ENCODE measurements at regions not wholly inside any gene's neighbourhood (a gene's known extent, or its start where the extent isn't known, plus 50 kb on each side); places are given as distances from the start of the nearest gene placed in this dataset.
"Not testable (repeated sequence)": the region's sequence is repeated elsewhere in the genome, so short reads cannot be mapped to it uniquely, and the experiment has no call there.

DNA sequence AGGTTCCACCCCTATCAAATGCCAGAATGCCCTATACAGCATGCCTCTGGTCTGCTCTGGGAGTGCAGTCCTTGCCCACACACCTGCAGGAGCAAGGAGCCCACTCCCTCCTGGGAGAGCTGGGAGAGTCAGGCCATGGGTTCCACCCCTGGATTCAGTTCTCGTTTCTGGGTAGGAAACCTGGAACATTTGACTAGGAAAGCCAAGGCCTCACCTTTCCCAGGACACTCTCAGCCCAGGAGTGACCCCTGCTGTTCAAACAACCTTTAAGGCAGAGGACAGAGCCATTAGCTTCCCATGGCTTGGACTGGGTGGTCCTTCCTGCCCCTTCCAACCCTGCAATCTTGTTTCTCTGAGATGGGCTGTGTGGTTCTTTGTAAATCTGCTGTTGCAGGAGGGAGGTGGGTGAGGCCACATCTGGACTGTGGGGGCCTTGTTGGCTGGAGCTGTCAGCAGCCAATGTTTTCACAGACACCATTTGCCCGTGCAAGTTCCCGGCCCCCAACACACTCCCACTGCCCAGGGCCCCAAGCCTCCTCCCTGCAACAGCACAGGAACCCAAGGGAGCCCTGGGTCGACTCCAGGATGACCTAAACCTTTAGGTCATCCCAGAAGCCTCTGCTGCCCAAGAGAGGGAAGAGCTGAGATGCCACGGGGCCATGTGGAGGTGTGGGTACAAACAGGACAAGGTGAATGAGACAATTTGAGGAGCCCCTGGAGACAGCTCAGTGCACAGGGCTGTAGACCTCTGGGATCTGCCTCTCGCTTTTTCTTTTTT lies 104.4 kb downstream of the PJA1 start:
- Histone ChIP-seq H3K4me3 (no peak overlapping the region), H3K4me1 (no peaks in the 10 kb centered on the region), H3K27me3 (no peaks in the 10 kb centered on the region), H3K36me3 (no peaks in the 10 kb centered on the region), H3K9me3 (no peaks in the 10 kb centered on the region), H3K27ac (no peak overlapping the region)
- peak; percentile 74 to 89 (median 78) for ATAC-seq
- intact Hi-C loops (cut with DNase I), result loop anchor here (10.0 kb wide), 2 partner anchors 226 to 236 kb away; partner anchors contain the start of gene EFNB1 (in 1 of the 2)
- 65% methylated on average over 4 of the region's 6 CpGs for WGBS (ENCODE audit: insufficient coverage, low coverage, low lambda C conversion rate, missing lambda C conversion rate)
- DNase-seq, result peak in 1 of 3 donors; percentile 47
- TF ChIP-seq POLR2A (IDR thresholded peaks at IDR 0.05), result no peak
- TF ChIP-seq, protein P1, sequence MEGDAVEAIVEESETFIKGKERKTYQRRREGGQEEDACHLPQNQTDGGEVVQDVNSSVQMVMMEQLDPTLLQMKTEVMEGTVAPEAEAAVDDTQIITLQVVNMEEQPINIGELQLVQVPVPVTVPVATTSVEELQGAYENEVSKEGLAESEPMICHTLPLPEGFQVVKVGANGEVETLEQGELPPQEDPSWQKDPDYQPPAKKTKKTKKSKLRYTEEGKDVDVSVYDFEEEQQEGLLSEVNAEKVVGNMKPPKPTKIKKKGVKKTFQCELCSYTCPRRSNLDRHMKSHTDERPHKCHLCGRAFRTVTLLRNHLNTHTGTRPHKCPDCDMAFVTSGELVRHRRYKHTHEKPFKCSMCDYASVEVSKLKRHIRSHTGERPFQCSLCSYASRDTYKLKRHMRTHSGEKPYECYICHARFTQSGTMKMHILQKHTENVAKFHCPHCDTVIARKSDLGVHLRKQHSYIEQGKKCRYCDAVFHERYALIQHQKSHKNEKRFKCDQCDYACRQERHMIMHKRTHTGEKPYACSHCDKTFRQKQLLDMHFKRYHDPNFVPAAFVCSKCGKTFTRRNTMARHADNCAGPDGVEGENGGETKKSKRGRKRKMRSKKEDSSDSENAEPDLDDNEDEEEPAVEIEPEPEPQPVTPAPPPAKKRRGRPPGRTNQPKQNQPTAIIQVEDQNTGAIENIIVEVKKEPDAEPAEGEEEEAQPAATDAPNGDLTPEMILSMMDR (IDR thresholded peaks at IDR 0.05), result peak; percentile 29 to 41 (median 32)

DNA sequence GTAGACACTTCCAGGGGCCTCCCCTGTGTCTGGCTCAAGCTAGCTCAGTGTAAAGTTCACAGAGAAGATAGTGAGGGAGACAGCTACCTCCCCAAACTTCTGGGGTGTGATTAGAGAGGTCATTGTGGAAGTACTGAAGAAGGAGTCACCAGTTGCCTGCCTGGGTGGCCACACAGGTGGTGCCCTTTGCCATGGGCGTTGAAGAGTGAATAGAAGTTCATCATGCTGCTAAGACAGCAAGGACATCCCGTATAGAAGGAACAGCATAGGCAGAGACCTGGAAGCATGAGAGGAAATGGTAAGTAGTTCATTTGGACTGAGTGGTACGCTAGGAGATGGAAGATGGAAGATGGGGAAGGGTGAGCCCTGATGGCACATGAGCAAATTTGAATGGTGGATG lies 110.1 kb downstream of the PJA1 start:
- TF ChIP-seq, protein P1 (IDR thresholded peaks at IDR 0.05), result no peak
- no peak for TF ChIP-seq POLR2A (IDR thresholded peaks at IDR 0.05)
- Histone ChIP-seq H3K4me1 (no peaks in the 10 kb centered on the region), H3K9me3 (no peaks in the 10 kb centered on the region), H3K27ac (no peak overlapping the region), H3K36me3 (no peaks in the 10 kb centered on the region), H3K27me3 (no peaks in the 10 kb centered on the region), H3K4me3 (no peak overlapping the region)
- no peak for DNase-seq
- intact Hi-C loops (cut with DNase I), result no loop called here
- no peak for ATAC-seq
- WGBS (ENCODE audit: insufficient coverage, low coverage, low lambda C conversion rate, missing lambda C conversion rate), result 47% methylated on average over 3 of the region's 3 CpGs

DNA sequence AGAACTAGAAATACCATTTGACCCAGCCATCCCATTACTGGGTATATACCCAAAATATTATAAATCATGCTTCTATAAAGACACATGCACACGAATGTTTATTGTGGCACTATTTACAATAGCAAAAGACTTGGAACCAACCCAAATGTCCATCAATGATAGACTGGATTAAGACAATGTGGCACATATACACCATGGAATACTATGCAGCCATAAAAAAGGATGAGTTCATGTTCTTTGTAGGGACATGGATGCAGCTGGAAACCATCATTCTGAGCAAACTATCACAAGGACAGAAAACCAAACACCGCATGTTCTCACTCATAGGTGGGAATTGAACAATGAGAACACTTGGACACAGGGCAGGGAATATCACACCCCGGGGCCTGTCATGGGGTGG lies 110.8 kb downstream of the PJA1 start:
- H3K27ac ChIP-seq; H3K4me1 ChIP-seq; H3K9me3 ChIP-seq; H3K36me3 ChIP-seq; H3K27me3 ChIP-seq; intact Hi-C loops (cut with DNase I); H3K4me3 ChIP-seq; ATAC-seq; DNase-seq: not testable (repeated sequence)
- 71% methylated on average over 3 of the region's 3 CpGs for WGBS (ENCODE audit: insufficient coverage, low coverage, low lambda C conversion rate, missing lambda C conversion rate)

DNA sequence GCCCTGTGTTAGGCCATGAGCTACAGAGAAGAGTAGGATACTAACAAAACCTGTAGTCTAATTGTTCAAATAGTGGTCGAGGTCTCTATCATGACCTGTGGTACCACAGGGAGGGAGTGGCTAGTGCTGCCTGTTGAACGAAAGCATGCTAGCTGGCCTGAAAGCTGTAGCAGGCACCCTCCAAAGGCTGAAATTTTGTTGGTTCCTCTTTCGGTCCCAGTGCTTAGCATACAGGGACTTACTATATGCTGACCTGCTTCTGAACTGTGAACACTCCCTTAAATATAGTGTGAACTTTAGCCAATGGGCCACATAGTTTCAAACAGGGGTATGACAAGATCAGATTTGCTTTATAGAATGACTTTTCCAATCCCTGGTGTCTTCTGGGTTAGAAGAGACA lies 113.4 kb downstream of the PJA1 start:
- no peak overlapping the region for H3K27ac ChIP-seq
- TF ChIP-seq, protein P1 (IDR thresholded peaks at IDR 0.05), result no peak
- no peak for TF ChIP-seq POLR2A (IDR thresholded peaks at IDR 0.05)
- WGBS (ENCODE audit: insufficient coverage, low coverage, low lambda C conversion rate, missing lambda C conversion rate), result 85% methylated on average over 3 of the region's 3 CpGs
- no peaks in the 10 kb centered on the region for H3K9me3 ChIP-seq
- no peaks in the 10 kb centered on the region for H3K27me3 ChIP-seq
- intact Hi-C loops (cut with DNase I), result no loop called here
- no peak overlapping the region for H3K4me3 ChIP-seq
- no peak for ATAC-seq
- no peaks in the 10 kb centered on the region for H3K36me3 ChIP-seq
- no peak for DNase-seq
- no peaks in the 10 kb centered on the region for H3K4me1 ChIP-seq

DNA sequence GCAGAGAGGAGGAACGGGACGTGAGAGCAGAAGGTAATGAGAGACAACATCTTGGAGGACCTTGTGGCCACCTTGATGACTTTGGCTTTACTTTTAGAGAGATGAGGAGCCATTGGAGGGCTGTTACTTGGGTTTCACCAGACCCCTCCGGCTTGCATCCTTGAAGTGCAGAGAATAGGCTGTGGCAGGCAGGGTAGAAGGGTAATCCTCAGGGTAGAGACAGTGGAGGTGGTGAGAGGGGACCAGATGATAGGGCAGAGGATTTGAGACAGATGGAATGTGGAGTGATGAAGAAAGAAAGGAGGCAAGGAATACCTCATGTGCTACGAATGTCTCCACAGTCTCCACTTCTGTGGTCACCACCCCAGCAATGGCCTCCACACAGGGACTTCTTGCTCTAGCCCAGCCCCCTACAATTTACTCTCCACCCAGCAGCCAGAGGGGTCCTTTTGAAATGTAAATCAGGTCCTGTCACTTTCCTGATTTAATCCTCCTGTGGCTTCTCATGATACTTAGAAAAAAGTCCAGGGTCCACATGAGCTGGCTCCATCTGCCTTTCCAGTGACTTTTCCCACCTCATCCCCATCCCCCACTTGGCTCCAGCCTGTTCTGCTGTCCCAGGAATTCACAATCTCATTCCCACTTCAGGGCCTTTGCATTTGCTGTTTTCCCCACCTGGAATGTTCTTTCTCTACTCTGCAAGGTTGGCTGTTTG lies 115.0 kb downstream of the PJA1 start:
- no peaks in the 10 kb centered on the region for H3K4me1 ChIP-seq
- ATAC-seq, result no peak
- no peaks in the 10 kb centered on the region for H3K36me3 ChIP-seq
- no peak overlapping the region for H3K27ac ChIP-seq
- H3K27me3 ChIP-seq, result no peaks in the 10 kb centered on the region
- TF ChIP-seq POLR2A (IDR thresholded peaks at IDR 0.05), result no peak
- TF ChIP-seq, protein P1 (IDR thresholded peaks at IDR 0.05), result no peak
- no peak for DNase-seq
- no peak overlapping the region for H3K4me3 ChIP-seq
- intact Hi-C loops (cut with DNase I), result no loop called here
- 40% methylated on average over 3 of the region's 4 CpGs for WGBS (ENCODE audit: insufficient coverage, low coverage, low lambda C conversion rate, missing lambda C conversion rate)
- no peaks in the 10 kb centered on the region for H3K9me3 ChIP-seq
